Psoas muscle (tissue), 7 donors: ENCODE measurements at regions not wholly inside any gene's neighbourhood (a gene's known extent, or its start where the extent isn't known, plus 50 kb on each side); places are given as distances from the start of the nearest gene placed in this dataset.

Source experiments
- ATAC-seq, 4 donors: fragments of 200-7000 bp; cut with Tn5 transposase; one replicate each; pipeline ENCODE4 v1.9.1; 2020; ENCODE audit warnings: moderate library complexity in 3 of 4, mild to moderate bottlenecking in 2 of 4
- DNase-seq, 2 donors: peaks; one replicate each; pipeline ENCODE4 v3.0.0-alpha.2; 2020
- H3K27ac ChIP-seq: fragments of 200-600 bp; one replicate; pipeline ENCODE4 v1.8.0; 2022
- H3K27me3 ChIP-seq, 3 donors: fragments of 200-600 bp in 1 of 3; one replicate each; pipeline versions ENCODE4 v1.6.1 to v1.8.0; 2013 to 2022; ENCODE audit warnings: low read length in 2 of 3, mild to moderate bottlenecking in 2 of 3, moderate library complexity in 1 of 3; ENCODE audit not compliant: insufficient read depth in 3 of 3
- H3K36me3 ChIP-seq, 2 donors: fragments of 200-600 bp in 1 of 2; one replicate each; pipeline versions ENCODE4 v1.6.1 to v1.8.0; 2013 to 2022; ENCODE audit warnings: low read depth in 1 of 2, mild to moderate bottlenecking in 1 of 2, moderate library complexity in 1 of 2; ENCODE audit not compliant: insufficient read depth in 1 of 2
- H3K4me1 ChIP-seq: fragments of 200-600 bp; one replicate; pipeline ENCODE4 v1.8.0; 2022
- H3K4me3 ChIP-seq: fragments of 200-600 bp; one replicate; pipeline ENCODE4 v1.8.0; 2022; ENCODE audit warnings: mild to moderate bottlenecking
- H3K9me3 ChIP-seq: fragments of 200-600 bp; one replicate; pipeline ENCODE4 v1.8.0; 2022
- WGBS, 3 donors: extraction: QIAGEN DNeasy Blood & Tissue Kit; methylation state at CpG; one replicate each; pipeline versions ENCODE4 v1.1.6 to v1.1.7; 2013; 5-methylcytosine and 5-hydroxymethylcytosine counted together
- intact Hi-C, 2 donors: fragments of 100-400 bp; cut with DNase I; formaldehyde crosslinking; loops; one replicate each; pipeline versions ENCODE4 v1.11.0 to v1.14.2; 2022
- TF ChIP-seq, protein P1 (sequence below): fragments of 200-600 bp; IDR thresholded peaks from one replicate; pipeline ENCODE4 v1.8.0; 2022; ENCODE audit warnings: antibody characterized with exemption
- donor health status: healthy with polysubstance abuse.
- donor health status: DM: no; HTN: no; CAD: no; lungs with moderate emphysema.
- donor health status: Bipolar disorder and iron deficiency.
- donor health status: healthy.
- donor health status: DM: yes; HTN: yes; CAD: no.
- donor health status: DM: no; HTN: no; CAD: no.
- donor health status: DM: yes; HTN: yes; CAD: no.

DNA sequence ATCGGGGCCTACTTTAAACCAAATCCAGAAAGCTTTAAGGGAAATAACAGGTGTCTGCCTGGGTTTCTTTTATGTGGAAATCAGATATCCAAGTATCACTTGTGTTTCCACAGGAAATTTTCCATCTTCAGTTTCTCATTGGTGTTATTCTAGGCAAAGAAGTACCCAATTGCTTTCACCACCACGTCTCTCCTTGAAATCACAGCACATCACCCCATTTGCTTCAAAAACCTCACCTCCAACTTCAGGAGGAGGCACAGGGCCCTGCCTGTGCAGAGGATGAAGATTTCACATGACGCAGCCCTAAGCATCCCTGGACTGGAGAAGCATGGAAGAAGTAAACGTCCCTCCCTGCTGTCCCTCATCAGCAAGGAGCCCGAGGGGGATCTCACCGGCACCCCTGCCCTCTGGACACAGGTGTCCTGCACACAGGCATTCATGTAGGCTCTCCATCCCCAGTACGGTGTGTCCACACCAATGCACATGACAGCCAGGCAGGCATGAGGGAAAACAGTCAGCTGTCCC, 182.3 kb downstream of the TBXT start:
- Histone ChIP-seq H3K27me3 (peaks cover 0 to 59% (median 5%) of the 10 kb centered on the region in 3 donors), H3K36me3 (no peaks in the 10 kb centered on the region), H3K4me3 (no peak overlapping the region), H3K4me1 (no peaks in the 10 kb centered on the region), H3K27ac (no peak overlapping the region), H3K9me3 (no peaks in the 10 kb centered on the region)
- no peak for ATAC-seq
- TF ChIP-seq, protein P1, sequence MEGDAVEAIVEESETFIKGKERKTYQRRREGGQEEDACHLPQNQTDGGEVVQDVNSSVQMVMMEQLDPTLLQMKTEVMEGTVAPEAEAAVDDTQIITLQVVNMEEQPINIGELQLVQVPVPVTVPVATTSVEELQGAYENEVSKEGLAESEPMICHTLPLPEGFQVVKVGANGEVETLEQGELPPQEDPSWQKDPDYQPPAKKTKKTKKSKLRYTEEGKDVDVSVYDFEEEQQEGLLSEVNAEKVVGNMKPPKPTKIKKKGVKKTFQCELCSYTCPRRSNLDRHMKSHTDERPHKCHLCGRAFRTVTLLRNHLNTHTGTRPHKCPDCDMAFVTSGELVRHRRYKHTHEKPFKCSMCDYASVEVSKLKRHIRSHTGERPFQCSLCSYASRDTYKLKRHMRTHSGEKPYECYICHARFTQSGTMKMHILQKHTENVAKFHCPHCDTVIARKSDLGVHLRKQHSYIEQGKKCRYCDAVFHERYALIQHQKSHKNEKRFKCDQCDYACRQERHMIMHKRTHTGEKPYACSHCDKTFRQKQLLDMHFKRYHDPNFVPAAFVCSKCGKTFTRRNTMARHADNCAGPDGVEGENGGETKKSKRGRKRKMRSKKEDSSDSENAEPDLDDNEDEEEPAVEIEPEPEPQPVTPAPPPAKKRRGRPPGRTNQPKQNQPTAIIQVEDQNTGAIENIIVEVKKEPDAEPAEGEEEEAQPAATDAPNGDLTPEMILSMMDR, result no peak
- DNase-seq, result no peak
- 32 to 42% (median 41%) methylated on average over 7 of the region's 7 CpGs for WGBS, 3 donors
- intact Hi-C loops, result no loop called here

DNA sequence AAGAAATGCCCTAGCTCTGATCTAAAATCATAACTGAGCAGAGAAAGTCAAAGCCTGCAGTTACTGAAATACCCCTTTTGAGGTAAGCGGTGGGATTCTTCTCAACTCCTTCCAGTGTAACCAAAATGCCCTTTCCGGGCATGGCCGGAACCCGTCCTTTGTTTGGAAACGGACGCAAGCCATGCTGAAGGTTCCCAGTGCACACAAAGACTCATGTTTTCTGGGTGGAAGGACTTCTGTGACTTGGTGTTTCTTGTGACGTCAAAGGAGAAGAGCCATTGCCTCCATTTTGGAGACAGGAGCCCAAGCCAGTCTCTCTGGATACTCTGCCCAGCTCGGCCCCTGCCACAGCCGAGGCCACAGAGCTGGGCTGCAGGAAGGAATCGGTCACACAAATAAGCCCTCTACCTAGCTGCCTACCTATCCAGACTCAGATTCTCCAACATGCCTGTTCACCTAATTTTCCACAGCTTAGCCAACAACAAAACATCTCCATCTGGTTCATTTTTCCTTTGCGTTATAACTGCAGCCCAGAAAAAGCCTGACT, 182.8 kb downstream of the TBXT start:
- peaks cover 0 to 57% (median 5%) of the 10 kb centered on the region in 3 donors for H3K27me3 ChIP-seq
- ATAC-seq, result no peak
- intact Hi-C loops, result no loop called here

DNA sequence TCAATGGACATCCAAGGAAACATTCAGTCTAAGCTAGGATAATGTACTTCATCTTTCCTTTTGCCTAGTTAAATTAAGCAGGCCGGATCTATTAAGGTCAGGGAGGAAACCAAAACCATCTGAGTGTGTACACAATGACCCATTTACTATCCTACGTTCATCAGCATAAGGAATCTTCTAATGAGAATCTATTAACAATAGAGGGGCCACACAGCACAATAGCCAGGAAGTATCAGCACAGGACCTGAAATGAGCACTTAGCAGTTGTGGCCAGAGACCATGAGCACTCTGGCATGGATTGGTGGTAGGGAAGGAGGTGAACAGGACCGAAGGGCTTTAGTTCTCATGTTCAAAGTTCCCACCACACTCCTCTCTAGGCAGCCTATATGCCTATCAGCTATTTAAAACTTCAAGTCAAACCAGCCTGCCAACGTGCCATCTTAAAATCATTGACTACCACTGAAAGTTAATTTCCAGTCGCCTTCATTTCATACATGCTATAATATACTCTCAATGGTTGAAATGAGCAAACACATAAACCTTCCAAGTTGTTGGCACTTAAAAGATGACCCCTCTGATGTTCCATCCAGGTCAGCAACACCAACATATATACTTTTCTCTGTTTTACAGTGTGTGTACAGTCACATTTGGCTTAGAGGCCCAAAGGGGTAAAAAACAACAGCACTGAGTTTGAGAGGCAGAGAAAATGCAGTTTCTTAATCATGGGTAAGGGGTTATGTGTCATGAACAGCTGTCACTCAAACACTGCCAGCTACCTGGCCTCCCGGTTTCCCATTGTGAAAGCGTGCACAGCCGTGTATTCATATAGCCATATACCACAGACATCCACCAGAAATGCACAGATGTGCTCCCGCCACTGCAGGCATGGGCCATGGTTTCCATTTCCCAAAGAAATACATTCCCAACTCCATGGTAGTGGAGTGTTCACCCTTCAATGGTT, 184.3 kb downstream of the TBXT start:
- intact Hi-C loops, result no loop called here
- TF ChIP-seq, protein P1, result no peak
- no peak overlapping the region for H3K4me3 ChIP-seq
- ATAC-seq, result no peak
- peaks cover 0 to 43% (median 5%) of the 10 kb centered on the region in 3 donors for H3K27me3 ChIP-seq
- WGBS, 3 donors, result 75 to 85% (median 79%) methylated on average over 9 of the region's 9 CpGs
- H3K36me3 ChIP-seq, result no peaks in the 10 kb centered on the region
- DNase-seq, result no peak
- no peak overlapping the region for H3K27ac ChIP-seq
- H3K9me3 ChIP-seq, result no peaks in the 10 kb centered on the region
- H3K4me1 ChIP-seq, result no peaks in the 10 kb centered on the region

More for the DNA sequence above, 182.8 kb downstream of the TBXT start:
- Histone ChIP-seq H3K9me3 (no peaks in the 10 kb centered on the region), H3K27ac (no peak overlapping the region), H3K36me3 (no peaks in the 10 kb centered on the region), H3K4me3 (no peak overlapping the region), H3K4me1 (no peaks in the 10 kb centered on the region)
- no peak for DNase-seq
- WGBS, 3 donors, result 78 to 87% (median 85%) methylated on average over 11 of the region's 11 CpGs
- TF ChIP-seq, protein P1, result no peak

DNA sequence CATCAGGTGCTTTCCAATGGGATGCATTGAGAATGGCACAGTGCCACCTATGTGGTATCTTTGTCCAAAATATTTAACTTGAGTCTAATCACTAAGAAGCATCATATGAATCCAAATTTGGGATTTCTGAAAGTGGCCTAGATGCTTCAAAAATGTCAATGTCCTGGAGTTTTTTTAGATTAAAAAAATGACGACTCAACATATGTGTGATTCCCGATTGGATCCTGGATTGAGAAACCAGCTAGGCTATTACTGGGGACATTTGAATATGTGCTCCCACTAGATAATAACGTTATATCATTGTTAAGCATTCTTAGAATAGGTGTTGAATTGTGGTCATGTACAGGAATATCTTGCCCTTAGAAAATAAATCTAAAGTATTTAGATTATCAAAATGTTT, 189.2 kb downstream of the TBXT start:
- H3K4me1 ChIP-seq, result no peaks in the 10 kb centered on the region
- TF ChIP-seq, protein P1, result no peak
- intact Hi-C loops, result no loop called here
- no peak for ATAC-seq
- DNase-seq, result no peak
- no peak overlapping the region for H3K27ac ChIP-seq
- no peaks in the 10 kb centered on the region for H3K36me3 ChIP-seq
- 71 to 87% (median 76%) methylated on average over 3 of the region's 3 CpGs for WGBS, 3 donors
- H3K9me3 ChIP-seq, result no peaks in the 10 kb centered on the region
- no peak overlapping the region for H3K4me3 ChIP-seq
- peaks cover 0 to 8% (median 0%) of the 10 kb centered on the region in 3 donors for H3K27me3 ChIP-seq
